ENCODE measurements at regions not wholly inside any gene's neighbourhood (a gene's known extent, or its start where the extent isn't known, plus 50 kb on each side); places are given as distances from the start of the nearest gene placed in this dataset.
A peak's percentile ranks its signal among the peaks of the same experiment; 100 is the strongest.
"Not testable (repeated sequence)": the region's sequence is repeated elsewhere in the genome, so short reads cannot be mapped to it uniquely, and the experiment has no call there.

DNA sequence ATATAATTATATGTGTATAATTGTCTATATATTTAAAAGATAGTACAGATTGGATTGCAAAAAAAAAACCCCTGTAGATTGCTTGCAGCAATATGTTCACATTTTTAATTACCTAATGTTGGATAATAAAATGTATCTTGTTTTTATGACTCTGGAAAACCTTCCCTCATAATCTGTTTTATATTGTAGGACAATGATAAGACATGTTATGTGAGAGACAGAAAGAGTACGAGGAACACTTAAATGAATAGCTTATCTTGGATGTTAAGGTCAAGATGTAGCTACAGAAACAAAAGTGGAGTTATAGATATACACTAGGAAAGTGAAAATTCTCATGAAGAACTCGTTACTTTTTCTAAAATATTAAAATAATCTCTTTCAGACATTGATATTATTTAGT, 691.6 kb upstream of the IMPG1 start:
- no peak for DNase-seq

DNA sequence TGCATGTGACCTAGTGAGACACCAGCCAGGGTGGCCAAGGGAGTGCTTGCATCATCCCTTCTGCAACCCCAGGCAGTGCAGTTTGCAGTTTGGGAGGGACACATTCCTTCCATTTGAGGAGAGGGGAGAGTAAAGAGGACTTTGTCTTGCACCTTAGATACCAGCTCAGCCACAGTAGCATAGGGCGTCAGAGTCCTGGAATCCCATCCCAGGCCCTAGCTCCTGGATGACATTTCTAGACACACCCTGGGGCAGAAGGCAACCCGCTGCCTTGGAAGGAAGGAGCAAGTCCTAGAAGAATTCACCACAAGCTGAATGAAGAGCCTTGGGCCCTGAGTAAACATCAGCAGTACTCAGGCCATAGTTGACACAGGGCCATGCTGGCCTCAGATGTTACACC, 680.4 kb upstream of the IMPG1 start:
- no peak for DNase-seq

DNA sequence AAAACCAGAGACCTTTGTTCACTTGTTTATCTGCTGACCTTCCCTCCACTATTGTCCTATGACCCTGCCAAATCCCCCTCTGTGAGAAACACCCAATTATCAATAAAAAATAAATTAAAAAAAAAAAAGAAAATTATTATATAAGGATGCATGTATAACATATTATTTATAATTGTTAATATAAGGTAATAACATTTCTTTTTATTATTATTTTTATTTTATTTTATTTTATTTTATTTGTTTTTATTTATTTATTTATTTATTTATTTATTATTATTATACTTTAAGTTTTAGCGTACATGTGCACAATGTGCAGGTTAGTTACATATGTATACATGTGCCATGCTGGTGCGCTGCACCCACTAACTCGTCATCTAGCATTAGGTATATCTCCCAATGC, 672.9 kb upstream of the IMPG1 start:
- DNase-seq, result not testable (repeated sequence)

DNA sequence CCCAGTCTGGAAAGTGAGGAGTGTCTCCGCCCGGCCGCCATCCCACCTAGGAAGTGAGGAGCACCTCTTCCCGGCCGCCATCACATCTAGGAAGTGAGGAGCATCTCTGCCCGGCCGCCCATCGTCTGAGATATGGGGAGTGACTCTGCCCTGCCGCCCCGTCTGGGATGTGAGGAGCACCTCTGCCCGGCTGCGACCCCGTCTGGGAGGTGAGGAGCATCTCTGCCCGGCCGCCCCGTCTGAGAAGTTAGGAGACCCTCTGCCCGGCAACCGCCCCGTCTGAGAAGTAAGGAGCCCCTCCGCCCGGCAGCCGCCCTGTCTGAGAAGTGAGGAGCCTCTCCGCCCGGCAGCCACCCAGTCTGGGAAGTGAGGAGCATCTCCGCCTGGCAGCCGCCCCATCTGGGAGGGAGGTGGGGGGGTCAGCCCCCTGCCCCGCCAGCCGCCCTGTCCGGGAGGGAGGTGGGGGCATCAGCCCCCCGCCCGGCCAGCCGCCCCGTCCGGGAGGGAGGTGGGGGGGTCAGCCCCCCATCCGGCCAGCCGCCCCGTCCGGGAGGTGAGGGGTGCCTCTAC, 671.8 kb upstream of the IMPG1 start:
- not testable (repeated sequence) for DNase-seq

DNA sequence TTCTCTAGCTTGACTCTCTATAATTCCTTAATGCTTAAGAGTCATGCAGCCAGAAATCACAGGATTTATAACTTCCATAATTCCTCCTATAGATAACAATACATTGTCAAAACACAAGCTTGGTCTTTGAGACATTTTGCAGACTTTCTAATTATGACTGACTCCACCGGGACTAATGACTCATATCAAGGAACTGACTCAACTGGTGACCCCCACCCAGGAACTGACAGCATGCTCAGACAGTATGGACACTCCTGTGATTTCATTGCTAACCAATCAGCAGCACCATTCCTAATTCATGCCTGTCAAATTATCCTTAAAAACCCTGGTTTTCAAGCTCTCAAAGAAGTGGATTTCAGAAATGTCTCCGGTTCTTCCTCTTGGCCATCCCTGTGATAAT, 670.5 kb upstream of the IMPG1 start:
- no peak for DNase-seq

DNA sequence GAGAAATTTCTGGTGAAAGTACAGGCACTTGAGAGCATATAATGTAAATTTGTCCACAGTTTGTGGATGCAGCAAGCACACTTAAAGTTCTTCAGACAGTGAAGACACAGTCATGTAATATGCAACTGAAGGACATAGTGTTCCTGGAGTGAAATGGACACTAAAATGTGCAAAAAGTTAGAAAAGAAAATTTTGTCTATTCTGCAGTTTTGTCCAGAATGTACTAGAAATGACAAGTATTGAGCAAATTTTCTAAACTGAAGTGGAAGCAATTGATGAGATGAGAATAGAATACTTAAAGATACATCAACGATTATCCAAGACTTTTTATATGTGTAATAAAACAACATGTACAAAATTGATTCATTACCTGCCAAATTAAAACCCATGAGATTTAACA, 647.0 kb upstream of the IMPG1 start:
- DNase-seq, result no peak

DNA sequence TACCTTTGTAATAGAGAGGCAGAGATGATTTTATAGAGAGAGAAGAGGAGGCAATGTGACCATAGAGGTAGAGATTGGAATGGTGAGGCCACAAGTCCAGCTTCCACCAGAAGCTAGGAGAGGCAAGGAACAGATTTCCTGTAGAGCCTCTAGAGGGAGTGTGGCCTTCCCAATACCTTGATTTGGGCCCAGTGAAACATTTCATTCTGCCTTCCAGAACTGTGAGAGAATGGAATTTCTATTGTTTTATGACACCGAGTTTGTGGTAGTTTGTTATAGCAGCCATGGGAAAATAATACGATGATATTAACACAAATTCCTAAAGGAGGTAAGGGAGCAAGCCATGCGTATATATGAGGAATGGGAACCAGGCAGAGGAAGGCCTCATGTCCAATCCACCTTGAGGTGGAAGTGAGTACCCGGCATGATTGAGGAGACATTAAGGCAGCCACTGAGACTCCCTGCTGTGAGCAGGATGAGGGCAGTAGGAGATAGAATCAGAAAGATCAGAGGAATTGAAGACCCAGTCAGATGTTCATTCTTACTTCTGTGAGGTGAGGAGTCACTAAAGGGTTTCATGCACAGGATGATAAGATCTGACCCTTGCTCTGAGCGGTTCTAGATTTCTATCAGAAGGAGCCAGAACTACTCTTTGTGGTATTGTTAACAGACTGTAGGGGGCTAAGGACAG, 636.3 kb upstream of the IMPG1 start:
- no peak for DNase-seq

DNA sequence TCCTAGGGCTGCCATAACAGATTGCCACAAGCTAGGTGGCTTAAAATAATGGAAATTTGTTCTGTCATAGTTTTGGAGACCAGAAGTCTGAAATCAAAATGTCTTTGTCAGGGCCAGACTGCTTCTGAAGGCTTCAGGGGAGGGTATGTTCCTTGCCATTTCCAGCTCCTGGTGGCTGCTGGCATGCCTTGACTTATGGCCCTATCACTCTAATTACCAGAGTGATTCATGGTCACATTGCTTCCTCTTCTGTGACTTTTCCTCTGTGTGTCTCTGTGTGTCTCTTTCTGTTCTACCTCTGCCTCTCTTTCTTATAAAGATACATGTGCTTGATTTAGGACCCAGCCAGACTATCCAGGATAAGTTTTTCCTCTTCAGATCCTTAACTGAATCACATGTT, 635.2 kb upstream of the IMPG1 start:
- no peak for DNase-seq

DNA sequence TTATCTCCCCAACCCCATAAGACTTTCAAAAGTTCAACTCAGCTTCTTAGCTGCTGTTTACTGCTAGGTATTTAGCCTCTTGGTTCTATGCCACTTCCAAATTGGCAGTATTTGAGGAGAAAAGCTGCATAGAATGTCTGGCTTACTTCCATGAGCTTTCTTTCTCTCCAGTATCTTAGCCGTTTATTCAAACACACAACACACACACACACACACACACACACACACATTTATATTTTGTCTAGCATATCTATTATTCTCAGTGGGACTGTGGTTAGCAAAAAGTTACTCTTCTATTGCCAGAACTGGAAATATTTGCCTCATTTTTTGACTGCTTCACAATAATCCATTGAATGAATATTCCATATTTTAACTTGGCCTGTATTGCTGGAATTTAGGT, 634.2 kb upstream of the IMPG1 start:
- no peak for DNase-seq

DNA sequence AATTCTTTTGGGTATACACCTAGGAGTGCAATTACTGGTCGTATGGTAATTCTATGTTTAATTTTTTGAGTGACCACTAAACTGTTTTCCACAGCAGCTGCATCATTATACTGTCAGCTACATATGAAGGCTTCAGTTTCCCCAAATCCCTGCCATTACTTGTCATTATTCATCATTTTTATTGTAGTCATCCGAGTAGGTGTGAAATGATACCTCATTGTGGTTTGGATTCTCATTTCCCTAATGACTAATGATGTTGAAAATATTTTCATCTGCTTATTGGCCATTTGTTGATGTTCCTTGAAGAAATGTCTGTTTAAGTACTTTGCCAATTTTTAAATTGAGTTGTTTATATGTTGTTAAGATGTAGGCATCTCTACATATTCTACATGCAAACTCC, 633.6 kb upstream of the IMPG1 start:
- no peak for DNase-seq

DNA sequence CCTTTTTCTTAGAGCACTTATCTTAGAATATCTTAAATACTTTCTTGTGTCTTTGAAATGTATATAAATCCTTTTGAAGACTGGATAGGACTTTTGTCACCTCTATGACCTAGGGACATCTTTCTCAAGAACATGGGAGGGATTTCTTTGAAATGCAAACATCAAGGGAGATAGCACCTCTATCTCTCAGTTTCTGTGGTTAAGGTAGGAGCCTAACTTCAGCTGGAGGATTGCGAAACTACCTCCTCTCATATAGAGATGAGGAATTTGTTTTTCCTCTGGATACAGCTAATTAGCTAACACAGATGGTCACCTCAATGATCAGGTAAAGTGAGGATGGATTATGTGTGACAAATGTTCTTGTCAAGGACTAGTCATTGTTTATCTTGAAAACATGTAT, 631.3 kb upstream of the IMPG1 start:
- DNase-seq, result no peak

DNA sequence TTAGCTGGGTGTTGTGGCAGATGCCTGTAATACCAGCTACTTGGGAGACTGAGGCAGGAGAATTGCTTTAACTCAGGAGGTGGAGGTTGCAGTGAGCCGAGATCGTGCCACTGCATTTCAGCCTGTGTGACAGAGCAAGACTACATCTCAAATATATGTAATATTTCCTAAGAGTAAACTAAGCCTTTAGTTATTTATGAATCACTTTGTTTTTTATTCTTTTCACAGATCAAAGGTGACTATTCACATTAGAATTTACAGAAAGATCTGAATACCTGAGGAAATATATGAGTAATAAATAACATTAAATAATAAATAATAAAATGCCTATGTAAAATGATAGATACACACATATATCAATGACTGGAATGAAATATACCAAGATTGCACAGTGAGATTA, 630.8 kb upstream of the IMPG1 start:
- DNase-seq, result no peak

DNA sequence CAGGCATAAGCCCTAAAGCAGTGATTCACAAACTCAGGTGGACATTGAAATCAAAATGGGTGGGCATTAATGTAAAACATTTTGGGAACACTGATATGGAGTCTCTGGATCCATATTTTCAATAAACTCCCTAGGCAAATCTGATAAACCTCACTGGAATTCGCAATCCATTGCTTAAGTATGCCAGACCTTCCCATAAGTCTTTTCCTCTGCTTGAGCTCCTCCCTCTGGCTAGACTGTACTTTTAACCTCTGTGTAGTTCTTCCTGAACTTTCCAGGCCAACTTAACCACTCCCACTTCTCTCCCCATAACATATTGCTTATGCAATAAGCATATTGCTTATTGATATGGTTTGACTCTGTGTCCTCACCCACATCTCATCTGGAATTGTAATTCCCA, 629.7 kb upstream of the IMPG1 start:
- no peak for DNase-seq

DNA sequence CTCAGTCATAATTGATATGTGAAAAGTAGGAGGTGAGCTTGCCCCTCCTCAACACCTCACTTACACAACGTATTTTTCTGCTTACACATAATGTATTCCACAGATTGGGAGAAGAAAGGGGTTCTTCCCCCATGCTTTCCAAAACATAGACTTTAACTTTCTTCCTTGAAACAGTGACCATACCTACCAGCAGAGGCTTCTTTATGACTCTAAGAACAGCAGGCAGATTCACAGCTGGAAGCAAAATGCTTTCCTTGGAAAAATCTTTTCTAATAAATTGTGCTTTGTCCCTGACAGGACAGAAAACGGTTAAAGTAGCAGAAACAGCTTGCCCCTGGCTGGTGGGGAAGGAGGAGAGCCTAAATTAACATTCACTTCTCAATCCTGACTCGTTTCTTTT, 629.1 kb upstream of the IMPG1 start:
- DNase-seq, result no peak

DNA sequence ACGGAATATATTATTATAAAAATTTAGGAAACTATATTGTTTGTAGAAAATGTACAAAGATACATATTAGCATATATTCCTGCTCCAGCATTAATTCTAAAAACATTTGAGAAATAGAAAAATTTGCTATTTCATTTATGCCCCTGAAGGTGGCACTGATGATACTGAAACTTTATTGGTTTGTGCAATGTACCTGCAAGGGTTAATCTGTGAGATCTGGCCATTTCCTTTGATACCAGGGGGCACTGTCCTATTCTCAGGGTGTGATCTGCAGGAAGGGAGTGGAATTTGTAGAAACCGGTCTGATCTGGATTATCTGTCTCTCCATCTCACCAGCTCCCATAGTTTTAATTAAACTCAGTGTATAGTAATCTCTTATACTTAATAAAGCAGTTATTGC, 625.1 kb upstream of the IMPG1 start:
- no peak for DNase-seq

DNA sequence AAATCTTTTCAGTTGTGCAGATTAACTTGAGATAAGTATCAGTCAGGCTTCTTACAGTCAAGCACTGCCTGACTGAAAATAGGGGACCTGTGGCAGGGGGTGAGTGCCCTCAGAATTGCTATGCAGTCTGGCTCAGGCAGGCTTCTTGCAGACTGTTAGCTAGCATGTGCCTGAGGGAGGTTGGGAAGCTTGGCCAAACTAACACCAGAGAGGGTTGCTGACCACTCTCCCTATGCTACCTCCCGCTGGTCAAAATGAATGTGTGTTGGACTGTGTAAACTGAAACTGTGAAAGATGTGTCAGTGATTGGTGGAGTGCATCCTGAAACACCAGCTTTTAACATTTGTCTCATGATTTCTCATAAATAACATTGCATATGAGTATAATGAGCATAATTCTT, 622.3 kb upstream of the IMPG1 start:
- no peak for DNase-seq

DNA sequence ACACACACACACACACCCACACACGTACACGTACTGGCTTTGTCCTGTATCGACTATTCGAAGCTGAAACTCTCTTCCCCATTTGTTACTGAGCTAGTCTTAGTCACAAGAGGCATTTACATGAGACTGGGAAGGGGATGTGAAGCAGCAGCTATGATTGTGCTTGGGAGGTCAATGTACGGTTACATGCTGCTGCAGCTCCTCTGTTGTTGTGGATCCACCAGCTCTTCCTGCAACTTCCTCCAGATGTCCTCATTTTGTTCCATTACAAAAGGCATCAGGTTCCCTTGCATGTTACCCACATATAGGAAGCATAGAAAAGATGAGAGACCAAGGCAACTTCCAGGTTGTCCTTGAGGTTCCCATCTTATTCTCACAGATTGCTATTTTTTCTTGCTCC, 612.4 kb upstream of the IMPG1 start:
- DNase-seq, result no peak

DNA sequence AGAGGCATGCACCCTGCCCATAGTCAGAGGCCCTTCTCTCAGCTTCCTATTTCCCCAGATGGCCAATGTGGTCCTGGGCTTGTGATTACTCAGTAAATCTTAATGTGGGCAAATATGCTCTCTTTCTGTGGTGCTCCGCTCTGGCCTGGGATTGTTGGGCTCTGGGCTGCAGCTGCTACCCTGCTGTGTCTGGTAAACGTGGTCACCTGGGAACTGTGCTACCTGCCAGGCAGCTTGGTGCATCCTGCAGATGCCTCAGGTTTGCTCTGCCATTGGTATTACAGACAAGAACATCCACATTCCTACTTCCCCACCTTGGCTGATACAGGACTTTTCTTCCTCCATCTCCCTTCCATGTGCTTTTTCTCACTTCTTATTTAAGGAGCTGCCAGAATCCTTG, 611.5 kb upstream of the IMPG1 start:
- DNase-seq, result no peak

DNA sequence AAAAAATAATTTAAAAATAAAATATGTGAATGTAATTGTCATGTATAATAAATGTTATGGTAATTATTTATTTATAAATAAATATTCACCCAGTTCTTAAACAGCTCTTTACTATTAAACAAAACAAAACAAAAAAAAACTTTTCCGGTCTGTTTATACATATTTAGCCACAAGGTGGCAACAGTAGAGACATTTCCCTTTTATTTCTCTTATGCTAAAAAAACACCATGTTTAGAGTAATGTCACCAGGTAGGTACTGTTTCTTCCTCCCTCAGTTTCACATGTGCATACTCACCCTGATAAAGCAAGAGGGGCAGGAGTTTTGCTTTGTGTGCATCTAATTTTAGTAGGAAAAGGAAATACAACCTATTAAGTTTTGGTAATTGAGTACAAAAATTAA, 610.4 kb upstream of the IMPG1 start:
- peak; percentile 5 for DNase-seq

DNA sequence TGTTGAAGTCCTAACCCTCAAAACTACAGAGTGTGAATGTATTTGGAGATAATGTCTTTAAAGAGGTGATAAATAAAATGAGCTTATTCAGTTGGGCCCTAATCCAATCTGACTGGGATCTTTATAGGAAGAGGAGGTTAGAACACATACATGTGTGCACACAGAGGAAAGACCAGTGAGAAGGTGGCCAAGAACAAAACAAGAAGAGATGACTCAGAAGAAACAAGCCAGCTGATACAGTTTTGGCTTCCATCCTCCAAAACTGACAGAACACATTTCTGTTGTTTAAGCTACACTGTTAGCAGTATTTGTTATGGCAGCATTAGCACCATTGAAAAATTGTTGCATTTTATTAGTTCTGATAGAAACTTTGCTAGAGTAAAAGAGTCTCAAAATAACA, 609.3 kb upstream of the IMPG1 start:
- no peak for DNase-seq

DNA sequence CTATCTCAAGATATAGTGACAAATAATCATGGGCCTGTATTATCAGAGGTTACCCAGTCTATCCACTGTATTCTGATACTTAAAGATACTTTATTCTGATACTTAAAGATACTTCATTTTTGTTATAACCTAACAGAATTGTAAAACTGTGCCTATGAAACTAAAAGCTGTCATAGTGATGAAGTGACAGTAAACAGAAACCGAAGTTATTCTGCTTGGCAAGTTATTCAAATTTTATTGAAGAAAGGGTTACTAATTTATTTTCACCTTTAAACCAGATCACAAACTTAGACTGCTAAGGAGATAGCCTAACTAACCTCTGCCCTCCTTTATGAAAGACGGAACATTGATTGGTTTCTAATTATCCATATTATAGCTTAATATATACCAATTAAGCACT, 604.6 kb upstream of the IMPG1 start:
- no peak for DNase-seq

DNA sequence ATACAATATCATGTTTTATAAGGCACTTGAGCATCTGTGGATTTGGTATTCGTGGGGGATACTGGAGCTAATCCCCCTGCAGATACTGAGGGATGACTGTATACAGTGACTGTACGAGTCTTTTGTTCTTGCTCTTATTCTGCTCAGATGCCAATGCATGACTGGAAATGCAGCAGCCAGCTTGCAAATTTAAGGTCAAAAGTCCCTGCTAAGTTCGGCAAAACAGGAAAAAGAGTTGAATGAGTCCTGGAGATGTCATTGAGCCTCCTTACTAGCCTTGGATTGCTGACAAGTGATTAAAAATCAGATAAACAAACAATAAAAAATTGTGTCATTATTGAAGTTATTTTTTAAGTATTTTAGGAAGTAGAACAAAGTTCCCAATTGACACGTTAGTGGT, 599.3 kb upstream of the IMPG1 start:
- DNase-seq, result no peak

DNA sequence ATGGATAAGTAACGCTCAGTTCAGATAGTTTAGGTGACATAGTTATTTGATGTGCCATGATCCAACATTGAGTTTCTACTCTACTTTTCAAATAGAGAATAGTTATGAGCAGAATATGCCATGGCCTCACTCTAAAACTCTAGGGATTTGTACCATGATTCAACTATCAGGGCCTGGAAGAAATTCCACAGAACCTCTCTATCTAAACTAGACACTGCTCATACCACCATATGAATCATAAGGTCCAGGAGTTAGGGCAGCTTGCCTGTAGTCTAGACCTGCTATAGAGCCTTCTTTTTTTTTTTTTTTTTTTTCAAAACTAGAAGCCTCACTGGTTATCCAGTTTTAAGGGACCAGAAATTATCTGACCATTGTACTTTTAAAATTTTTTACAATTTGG, 571.8 kb upstream of the IMPG1 start:
- DNase-seq, result no peak

DNA sequence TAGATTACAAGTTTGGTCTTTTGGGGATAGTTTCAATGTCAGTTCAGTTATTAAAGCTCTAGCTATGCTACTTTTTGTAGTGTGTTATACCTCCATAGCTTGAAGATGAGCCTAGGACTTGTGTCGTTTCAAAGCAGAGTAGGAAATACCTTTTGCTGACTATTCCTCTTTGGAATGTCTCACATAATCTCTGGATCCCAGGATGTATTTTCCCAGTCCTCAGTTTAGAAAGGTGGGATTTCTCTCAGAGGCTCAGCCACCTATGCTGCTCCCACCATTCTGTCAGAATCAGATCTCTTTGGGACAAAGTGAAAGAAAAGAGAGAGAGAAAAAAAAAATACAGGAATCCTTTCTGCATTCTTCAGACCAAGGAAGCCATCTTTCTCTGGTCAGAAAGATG, 567.5 kb upstream of the IMPG1 start:
- DNase-seq, result no peak

DNA sequence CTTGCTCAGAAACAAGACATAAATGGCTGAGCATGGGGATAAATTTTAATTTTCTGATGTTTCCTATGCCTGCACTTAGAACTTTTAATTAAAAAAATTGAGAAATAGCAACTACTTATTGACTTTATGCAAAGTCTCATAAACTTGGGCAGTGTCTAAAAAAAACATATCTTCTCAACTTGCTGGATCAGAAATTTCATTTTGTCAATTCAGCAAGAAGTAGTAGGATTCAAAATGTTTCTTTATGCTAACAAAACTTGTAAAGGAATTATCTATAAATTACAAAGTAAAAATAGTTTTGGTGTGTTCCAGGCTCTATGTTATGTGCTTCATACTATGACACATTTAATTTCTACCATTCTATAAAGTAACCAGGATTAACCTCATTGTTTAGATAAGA, 562.2 kb upstream of the IMPG1 start:
- DNase-seq, result no peak

DNA sequence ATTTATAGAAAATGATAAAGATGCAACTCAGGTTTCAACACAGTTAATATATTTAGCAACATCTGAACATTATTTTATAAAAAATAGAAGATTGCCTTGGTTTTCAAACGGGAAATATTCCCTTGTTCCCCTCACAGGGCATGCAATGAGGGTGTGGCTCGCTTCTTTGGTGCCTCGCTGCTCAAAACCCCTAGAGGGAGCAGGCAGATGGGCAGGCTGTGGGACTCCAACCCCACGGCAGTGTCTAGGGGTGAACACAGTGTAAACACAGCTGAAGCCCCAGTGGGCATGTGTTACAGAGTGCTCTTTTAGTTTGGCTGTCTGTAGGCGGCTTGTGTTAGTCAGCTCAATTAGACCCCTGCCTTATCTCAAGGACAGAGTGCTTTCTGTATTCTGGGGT, 560.8 kb upstream of the IMPG1 start:
- DNase-seq, result no peak

Measured in NCI-H1105 (cell line).